RCC 7860 (cell line): ENCODE measurements at regions not wholly inside any gene's neighbourhood (a gene's known extent, or its start where the extent isn't known, plus 50 kb on each side); places are given as distances from the start of the nearest gene placed in this dataset.

Source experiments
- DNase-seq: peaks from one replicate; pipeline ENCODE4 v3.0.0-alpha.2; 2015; ENCODE audit warnings: low spot score
- FAIRE-seq: peaks from 2 replicates; lab custom pipeline; 2012; peaks lifted over from hg19 to GRCh38; lab: Jason Lieb, UNC

DNA sequence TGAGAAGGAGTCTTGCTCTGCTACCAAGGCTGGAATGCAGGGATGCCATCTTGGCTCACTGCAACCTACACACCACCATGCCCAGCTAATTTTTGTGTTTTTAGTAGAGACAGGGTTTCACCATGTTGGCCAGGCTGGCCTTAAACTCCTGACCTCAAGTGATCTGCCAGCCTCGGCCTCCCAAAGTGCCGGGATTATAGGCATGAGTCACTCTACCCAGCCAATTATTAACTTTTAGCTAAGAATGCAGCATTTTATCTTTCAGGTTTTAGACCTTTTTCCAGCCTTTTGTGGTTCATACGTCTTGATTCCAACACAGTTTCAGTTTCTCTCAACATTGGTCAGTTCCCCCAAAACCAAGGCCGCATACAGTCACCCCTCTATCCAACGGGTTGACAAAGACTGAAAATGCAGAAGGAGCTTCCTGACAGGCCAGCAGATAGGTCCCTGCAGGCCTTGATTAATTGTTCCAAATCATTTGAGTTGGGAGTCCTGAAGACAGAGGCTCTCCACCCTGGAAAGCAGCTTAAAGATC is 262.2 kb upstream of the KLHL29 start:
- peak; percentile 86 for FAIRE-seq
- peak; percentile 29 for DNase-seq

DNA sequence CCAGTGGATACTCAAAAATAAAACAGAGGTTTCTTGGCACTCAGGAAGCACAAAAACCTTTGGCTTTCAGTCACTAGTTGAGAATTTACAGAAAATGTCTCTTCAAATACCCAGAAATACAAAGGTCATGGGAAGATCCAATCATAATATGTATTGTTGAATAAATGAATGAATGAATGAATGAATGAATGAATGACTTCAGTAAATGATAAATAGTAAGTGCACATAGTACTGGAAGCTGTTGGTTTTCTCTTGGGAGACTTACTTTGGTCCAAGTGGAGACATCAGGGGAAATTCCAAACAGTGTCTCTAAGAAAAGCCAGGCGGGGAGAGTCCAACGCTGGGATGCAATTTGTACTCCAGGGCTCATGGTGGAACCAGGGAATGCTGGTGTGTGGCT is 261.3 kb upstream of the KLHL29 start:
- DNase-seq (no peak), FAIRE-seq (no peak)

DNA sequence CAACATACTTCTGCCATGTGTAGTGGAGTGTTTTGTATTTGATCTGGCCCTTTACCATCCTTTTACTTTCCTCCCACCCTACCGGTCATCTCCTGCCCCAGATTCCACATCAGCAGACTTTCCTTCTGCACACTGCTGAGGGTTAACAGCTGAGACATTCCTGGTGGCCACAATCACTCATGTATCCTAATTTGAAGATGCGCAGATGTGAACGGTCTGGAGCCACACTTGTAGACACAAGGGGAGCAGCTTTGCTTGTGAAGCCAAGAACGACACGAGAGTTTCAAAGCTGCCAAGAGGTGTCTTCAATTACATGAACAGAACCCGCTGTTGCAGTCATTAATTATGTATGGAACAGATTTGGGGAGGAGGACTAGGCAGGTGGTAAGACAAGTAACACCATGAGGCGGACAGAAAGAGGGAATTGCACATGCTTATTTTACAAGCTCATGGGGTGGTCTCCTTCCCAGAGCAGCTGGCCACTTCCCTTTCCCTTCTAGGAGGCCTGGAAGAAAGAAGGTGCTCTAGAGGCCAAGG is 260.7 kb upstream of the KLHL29 start:
- DNase-seq = no peak
- FAIRE-seq = no peak

DNA sequence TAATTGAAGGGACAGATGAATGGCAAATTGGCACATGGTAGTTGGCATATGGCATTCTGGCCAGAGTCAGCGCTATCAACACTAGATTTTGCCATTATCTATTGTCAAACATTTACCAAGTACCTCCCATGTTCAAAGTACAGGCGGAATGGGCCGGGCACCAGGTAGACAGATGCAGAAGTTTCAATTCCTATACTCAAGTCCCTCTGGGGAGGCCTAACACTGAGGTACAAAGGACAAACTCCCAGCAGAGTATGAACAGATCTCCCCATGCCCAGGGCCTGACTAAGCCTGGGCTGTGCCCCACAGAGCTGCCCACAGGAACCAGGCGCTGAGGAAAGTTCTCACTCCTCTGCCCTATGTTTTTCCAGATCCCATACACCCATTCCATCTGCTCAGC is 257.5 kb upstream of the KLHL29 start:
- FAIRE-seq (no peak), DNase-seq (no peak)

DNA sequence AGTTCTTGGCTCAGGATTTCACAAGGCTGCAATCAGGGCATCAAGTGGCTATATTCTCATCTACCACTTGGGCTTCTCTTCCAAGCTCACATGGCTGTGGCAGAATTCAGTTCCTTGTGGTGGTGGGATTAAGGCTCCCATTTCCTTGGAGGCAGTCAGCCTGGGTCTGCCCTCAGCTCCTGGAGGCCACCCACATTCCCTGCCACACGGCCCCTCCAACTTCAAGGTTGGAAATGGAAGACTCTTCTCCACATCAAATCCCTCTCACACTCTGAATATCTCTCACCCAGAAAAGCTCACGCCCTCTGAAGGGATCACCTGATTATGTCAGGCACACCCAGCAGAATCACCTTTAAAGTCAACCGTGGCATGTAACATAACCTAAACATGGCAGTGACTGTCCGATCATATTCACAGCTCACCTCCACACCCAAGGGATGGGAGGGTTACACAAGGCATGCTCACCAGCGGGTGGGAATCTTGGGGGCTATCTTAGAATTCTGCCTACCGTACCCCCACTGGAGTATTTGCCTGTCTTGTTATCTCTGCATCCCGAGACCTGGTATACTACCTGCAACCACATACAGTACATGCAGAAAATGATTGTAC is 256.2 kb upstream of the KLHL29 start:
- no peak for DNase-seq
- FAIRE-seq = no peak

DNA sequence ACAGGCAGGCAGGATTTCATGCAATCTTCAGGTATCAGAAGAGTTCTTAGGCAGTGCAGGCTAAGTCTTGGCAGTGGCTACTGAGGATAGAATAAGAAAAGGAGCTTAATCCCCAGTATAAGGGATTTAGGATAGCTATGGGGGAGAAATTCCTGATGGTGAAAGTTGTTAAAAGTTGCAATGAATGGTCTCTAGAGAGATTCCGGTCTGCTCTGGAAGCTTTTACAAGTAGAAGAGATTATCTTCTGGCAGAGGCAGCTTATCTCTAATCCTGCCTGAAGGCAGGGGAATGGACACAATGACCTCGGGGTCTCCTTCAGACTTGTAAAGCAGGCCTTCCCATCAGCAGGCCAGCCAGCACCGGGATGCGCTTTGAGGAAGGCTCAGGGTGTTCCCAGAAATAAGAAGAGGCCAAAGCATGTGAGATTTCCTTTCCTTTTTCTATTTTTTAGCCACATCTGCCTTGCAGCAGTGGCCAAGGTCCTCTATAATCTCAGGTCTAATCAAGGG is 253.9 kb upstream of the KLHL29 start:
- FAIRE-seq (no peak), DNase-seq (no peak)

DNA sequence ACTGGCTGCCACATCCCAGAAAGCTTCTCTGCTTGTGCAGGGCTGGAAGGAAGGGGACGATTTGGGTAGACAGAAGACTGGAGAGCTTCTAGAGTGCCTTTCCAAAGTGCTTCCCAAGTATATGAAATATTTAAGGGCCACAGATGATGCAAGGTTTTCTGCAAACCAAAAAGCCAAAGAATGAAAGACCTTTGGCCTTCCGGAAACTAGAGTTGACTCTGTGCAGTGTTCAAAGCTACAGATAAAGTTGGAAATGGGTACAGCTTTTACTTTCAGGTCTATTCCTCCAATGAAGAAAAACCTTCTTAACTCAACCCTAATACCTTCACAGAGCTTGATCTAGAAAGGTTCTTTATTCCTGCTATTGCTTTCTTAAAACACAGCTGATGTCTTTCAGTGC is 253.0 kb upstream of the KLHL29 start:
- no peak for FAIRE-seq
- no peak for DNase-seq

DNA sequence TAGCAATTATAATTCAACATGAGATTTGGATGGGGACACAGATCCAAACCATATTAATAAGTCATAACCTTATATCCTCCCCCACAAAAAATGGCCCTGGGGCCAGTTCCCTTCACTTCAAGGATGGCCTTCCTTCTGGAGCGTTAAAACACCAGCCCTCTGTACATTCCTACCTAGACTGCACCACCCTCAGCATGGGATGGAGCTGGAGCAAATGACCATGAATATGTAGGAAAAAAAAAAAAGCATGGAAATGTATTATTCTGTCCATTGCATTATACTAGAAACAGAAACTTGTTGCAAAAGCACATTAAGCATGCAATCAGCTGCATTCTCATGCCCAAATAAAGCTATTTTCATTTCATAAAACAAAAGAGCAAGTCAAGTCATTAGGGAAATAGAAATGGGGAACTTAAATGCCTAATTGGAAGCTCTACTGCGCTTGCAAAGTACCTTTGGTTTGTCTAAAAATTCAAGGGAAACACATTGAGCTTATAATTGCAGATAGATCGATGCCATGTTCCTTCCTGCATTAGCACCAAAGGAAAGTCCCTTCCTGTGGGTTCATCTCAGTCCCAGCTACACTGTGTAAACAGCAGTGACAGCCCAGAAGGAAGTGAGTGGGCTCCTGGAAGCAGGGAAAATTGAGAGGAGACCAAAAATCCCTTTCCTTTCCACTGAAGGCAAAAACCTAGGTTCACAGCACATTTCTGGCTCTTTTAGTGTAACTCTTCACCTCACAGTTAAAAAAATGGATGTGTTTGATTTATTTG is 252.0 kb upstream of the KLHL29 start:
- no peak for FAIRE-seq
- DNase-seq = no peak

DNA sequence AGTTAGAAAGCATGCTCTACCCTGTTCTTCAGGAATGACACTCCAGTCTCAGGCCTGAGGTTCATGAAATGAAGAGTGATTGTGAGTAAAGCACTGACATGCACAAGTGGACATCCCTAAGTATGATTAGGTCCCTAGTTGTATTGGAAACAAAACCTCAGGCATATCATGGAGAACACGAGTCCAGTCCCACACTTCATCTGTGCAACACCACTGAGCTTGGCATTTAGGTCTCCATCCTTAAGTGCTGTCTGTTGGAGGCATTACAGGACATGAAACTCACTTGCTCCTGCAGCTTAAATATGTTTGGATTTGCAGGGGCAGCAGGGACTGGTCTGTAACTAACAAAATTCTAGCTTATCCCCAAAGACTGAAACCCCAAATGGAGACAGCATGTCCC is 250.3 kb upstream of the KLHL29 start:
- FAIRE-seq = no peak
- no peak for DNase-seq

DNA sequence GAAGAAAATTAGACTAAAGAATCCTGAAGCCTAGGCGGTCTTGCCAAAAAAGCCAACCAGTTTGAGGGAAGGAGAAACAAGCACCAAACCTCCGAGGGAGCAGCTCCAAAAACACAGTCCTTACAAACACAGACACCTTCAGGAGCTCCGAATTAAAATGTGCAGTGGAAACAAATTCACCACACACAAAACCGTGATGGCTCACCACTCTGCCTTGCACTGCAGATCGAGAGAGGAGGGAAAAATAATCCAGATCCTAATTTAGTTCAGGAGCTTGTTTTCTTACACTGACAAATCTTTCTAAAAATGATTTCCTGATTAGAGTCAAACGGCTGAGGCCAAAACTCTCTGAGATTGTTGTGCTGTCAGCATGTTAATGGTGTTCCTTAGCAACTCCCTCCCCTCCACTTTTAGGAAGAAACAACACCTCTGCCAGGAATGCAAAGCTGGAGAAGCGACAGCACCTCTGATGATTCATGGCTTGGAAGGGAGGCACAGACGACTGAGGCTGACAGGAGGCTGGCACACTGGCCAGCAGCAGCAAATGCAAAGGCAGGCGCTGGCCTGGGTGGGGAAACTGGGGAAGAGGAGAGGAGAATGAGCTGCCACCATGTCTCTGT is 249.4 kb upstream of the KLHL29 start:
- DNase-seq (no peak), FAIRE-seq (no peak)

DNA sequence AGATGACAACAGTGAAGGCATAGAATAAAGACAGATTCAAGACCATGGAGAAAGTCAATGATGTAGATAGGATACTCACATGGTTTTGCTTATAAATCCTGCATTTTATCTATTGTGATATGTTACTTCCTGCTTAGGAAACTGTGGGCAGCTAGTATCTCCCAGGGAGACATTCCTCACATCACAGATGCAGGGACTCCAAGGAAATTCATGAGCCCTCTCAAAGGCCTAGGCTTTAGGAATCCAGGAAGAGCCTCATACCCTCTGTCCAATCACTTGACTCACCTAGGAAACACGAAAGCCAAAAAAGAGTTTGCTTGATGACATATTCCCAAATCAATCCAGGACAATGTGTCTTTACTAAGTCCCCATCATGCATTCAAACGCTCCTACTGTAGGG is 247.8 kb upstream of the KLHL29 start:
- FAIRE-seq = no peak
- DNase-seq = no peak

DNA sequence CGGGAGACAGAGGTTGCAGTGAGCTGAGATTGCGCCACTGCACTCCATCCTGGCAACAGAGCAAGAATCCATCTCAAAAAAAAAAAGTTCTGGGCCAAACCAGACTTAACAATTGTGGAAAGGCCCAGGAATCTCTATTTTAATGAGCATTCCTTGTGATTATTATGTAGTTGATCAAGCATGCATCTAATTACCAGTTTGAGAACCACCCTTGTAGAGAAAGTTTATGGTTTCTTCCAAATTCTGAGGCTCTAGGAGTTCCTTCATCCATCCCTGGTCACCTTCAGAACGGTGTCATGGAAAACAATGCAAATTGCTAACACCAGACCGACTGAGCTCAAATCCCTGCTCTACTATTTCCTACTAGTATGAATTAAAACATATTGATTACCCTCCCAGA is 246.3 kb upstream of the KLHL29 start:
- no peak for FAIRE-seq
- DNase-seq = no peak

DNA sequence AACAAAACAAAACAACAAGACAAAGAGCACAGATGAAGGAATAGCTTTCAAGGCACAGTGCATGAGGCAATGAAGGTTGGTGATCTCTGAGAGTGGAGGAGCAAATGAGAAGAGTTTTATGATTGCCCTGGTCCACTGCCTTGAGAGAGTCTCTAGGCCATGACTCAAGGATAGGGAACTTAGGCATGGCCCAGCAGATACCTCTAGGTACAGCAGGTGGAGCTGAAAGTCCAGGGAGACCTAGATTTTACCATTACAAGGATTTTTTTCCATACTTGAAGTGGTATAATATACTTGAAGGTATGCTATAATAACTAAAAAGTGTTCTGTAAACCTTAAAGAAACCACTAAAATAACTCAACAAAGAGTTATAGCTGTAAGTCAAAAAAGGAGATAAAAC is 239.5 kb upstream of the KLHL29 start:
- DNase-seq (no peak), FAIRE-seq (no peak)

DNA sequence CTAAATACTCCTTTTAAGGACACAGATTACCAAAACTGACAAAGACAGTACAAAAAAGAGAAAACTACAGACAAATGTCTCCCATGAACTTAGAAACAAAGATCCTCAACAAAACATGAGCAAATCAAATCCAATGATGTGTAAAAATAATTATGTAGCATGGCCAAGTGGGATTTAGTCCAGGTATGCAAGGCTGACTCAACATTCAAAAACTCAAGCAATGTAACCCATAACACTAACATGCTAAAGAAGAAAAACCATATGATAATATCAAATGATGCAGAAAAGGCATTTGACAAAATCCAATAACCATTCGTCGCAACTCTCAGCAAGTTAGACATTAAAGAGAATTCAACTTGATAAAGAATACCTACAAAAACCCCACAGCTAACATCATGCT is 239.0 kb upstream of the KLHL29 start:
- no peak for FAIRE-seq
- DNase-seq = no peak

DNA sequence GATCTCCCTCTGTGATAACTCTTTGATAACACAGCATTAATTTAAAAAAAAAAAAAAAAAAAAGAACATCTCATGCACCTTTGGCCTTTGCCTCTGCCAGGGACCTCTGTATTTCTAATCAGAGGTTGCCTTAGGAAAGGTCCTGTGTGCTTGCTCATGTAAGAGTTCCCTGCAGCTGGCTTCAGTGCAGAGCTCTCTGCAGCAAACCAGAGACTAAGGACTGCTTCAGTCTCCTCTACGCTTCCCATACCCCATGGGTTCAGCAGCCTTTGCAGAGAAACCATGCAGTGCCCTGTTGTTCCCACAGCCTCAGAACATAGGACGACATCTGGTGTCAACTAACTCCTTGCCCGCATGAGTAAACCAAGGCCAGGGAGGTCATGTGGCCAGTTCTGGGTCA is 236.6 kb upstream of the KLHL29 start:
- FAIRE-seq (no peak), DNase-seq (no peak)

DNA sequence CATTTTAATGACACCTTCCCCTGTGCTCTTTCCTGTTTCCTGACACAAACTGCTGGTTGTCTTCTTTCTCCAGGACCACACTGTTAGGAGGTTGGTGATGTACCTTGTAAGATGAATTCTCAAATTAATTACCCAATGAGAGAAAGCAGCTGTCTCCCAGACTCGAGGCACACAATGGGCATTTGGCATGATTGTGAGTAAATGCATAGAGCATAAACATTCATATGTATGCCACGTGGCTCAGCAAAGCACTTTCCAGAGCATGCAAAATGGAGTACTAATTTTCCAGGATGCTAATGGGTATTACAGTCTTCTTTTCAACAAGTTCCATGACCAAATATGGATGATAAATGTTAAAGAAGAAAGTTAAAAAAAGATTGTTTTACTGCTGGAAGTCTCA is 235.2 kb upstream of the KLHL29 start:
- no peak for FAIRE-seq
- DNase-seq = no peak

DNA sequence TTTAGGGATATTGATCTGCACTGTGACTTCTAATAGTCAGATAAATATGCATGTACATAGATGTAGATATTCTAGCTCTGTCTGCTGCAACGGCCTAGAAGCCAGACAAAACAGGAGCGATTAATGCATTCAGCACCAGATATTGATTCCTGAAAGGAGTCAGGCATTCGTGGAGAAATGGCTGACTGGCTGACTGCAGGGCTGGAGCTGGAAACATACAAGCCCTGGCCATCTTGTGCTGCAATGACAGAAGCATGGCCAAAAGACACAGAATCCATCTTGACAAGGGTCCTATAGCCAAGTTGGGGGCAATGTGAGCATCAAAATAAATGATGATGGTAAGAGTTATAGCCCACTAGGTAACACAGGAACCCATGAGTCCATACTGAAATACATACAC is 231.5 kb upstream of the KLHL29 start:
- DNase-seq (no peak), FAIRE-seq (no peak)

DNA sequence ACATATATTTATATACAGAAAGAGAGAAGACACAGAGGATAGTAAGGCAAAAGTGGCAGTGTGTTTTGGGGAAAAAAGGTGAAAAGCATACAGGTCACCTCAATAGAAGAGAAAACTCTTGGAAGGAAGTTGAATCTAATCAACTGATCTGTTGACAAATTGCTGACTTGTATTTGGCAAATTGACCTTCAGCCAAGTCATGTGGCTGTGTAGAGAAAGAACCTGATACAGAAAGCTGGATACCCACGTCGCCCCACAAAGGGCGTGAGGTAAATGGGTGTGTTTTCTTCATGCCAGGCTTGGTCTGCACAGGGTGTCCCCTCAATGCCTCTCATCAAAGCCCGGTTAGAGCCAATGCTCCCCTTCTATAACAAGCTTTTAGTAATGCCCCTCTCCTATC is 230.0 kb upstream of the KLHL29 start:
- DNase-seq (no peak), FAIRE-seq (no peak)

DNA sequence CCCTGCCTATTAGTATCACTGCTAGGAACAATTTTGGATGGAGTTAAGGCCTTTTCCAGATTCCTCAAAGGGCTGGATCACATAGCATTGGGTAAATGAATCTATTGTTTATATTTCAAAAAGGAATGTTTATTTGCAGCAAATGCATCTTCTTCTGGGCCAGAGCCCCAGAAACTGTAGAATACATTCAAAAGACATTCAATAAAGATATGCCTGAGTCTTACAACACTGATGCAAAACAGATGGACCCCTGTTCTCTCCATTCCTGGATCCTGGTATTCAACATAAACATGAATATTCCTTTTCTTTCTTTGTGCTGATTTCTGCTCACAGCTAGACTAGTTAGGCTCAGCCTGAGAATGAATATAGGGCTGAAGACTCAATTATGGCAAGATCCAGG is 227.2 kb upstream of the KLHL29 start:
- FAIRE-seq = no peak

DNA sequence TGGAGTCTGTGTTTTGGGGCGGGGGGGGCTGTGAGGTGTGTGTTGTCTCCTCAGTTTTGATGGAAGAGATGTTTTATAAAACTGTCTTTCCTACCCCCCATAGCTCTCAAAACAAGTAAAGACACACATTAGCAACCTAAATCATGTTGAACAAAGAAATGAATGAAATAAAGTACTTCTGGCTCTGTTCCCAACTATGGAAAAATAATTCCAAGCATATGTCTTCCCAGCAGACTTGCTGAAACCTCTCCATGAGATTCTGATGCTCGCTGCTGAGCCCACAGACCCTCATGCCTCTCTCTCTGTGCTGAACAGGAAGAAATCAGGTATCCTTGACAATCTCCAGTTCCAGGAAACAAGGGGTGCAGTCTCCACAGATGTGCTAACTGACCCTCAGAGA is 226.7 kb upstream of the KLHL29 start:
- DNase-seq = no peak
- no peak for FAIRE-seq

More for the DNA sequence above, 227.2 kb upstream of the KLHL29 start:
- no peak for DNase-seq

DNA sequence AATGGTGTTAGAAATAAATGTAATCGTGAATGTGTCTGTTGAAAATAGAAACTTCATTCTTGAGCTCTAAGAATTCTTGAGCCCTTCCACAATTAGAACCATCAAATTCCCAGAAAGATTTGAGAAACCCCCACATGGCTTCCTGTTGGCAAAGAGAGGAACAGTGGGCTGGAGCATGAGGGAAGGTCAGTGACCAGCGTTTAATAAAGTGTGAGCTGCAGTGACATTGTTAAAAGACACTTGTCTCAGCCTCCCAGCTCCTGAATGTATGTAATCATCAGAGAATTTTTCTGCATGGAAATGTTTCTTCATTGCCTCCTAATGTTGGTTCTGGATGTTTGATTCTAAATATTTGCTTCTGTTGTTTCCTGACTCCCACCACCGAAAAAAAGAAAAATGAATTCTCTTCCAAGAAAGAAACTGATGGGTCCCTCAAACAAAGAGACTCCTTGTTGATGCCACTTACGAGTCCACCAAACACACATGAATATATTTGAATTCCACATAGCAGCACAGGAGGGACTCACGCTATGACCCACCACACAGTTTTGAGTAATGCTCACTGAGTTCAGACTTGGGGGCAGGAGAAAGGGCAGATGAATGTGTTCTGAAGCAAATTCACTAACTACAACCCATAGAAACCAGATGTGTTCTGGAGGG is 225.1 kb upstream of the KLHL29 start:
- no peak for FAIRE-seq
- DNase-seq = no peak
